ENCODE measurements at regions not wholly inside any gene's neighbourhood (a gene's known extent, or its start where the extent isn't known, plus 50 kb on each side); places are given as distances from the start of the nearest gene placed in this dataset.

DNA sequence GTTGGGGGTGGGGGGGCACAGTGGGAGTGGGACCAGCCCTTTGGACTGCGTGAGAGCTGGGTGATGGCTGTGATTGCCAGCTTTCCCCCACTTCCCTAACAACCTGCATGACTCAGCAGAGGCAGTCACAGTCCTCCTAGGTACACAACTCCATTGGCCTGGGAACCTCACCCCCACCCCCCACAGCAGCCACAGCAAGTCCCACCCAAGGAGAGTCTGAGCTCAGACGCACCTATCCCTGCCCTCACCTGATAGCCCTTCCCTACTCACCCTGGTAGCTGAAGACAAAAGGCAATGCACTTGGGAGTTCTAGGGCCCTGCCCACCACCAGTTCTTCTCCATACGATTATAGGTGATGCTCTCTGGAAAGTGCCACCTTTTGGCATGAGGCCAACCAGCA, 188.9 kb downstream of the ZNF648 start:
- Histone ChIP-seq H3K27ac (no peak overlapping the region), H3K4me3 (no peak overlapping the region), H3K27me3 (no peaks in the 10 kb centered on the region), H3K9me3 (peaks cover 0 to 2% of the 10 kb centered on the region in 2 donors), H3K36me3 (no peaks in the 10 kb centered on the region), H3K4me1 (no peaks in the 10 kb centered on the region)
- TF ChIP-seq EP300 (IDR thresholded peaks at IDR 0.05; ENCODE audit: low read depth) (no peak), POLR2AphosphoS5 (IDR thresholded peaks at IDR 0.05) (no peak), POLR2A (IDR thresholded peaks at IDR 0.05) (no peak)
- TF ChIP-seq, protein P1, sequence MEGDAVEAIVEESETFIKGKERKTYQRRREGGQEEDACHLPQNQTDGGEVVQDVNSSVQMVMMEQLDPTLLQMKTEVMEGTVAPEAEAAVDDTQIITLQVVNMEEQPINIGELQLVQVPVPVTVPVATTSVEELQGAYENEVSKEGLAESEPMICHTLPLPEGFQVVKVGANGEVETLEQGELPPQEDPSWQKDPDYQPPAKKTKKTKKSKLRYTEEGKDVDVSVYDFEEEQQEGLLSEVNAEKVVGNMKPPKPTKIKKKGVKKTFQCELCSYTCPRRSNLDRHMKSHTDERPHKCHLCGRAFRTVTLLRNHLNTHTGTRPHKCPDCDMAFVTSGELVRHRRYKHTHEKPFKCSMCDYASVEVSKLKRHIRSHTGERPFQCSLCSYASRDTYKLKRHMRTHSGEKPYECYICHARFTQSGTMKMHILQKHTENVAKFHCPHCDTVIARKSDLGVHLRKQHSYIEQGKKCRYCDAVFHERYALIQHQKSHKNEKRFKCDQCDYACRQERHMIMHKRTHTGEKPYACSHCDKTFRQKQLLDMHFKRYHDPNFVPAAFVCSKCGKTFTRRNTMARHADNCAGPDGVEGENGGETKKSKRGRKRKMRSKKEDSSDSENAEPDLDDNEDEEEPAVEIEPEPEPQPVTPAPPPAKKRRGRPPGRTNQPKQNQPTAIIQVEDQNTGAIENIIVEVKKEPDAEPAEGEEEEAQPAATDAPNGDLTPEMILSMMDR (IDR thresholded peaks at IDR 0.05): no peak
- 84% methylated on average over 3 of the region's 3 CpGs; no CpG with 5 or more reads in 1 of the 2 donors for whole genome bisulfite sequencing, 2 donors (ENCODE audit: low coverage in 1 of 2)
- no peak for DNase-seq
- intact Hi-C loops (cut with DNase I; ENCODE audit: low total_unique reads) (no loop called here), in situ Hi-C loops (cut with MboI; ENCODE audit: low pct_ligation_motif_present in 1 of 4, low pct_unique_long_range_greater_than_20kb in 1 of 4, low sequenced_read_pairs in 3 of 4) (no loop called here)

DNA sequence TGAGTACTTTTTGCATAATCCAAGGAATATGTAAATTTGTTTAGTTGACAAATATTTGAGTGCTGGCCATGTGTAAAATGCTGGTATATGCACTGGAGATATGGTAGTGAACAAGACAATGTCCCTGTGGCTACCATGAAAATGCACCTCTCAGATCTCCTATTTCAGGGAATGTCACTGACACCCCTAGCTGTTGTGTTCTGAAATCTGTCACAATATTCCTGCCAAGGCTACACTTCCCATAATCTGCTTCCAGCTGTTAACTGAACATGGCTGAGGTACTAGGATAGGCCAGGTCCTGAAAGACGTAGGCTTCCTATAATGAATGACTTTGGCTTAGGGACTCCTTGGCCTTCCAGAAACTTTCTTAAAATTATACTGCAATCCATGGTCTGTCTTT, 197.8 kb downstream of the ZNF648 start:
- no peaks in the 10 kb centered on the region for H3K36me3 ChIP-seq

DNA sequence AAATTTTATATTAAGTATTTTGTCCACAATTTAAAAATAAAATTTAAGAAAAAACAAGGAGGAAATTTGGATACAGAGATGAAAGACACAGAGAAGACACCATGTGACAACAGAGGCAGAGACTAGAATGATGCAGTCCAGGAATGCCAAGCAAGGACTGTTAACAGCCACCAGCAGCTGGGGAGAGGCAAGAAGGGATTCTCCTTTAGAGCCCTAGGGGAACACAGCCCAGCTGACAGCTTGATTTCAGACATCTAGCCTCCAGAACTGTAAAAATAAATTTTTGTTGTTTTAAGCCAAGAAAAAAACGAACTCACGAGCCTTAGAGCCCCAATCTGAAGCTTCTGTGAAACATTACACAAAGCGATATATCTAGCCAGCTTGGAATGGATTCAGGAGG, 198.5 kb downstream of the ZNF648 start:
- H3K9me3 ChIP-seq: peaks cover 3 to 5% of the 10 kb centered on the region in 2 donors
- DNase-seq: no peak
- TF ChIP-seq EP300 (IDR thresholded peaks at IDR 0.05; ENCODE audit: low read depth): no peak
- TF ChIP-seq, protein P1 (IDR thresholded peaks at IDR 0.05): no peak
- TF ChIP-seq POLR2AphosphoS5 (IDR thresholded peaks at IDR 0.05): no peak
- TF ChIP-seq POLR2A (IDR thresholded peaks at IDR 0.05): no peak
- no peak overlapping the region for H3K27ac ChIP-seq
- in situ Hi-C loops (cut with MboI; ENCODE audit: low pct_ligation_motif_present in 1 of 4, low pct_unique_long_range_greater_than_20kb in 1 of 4, low sequenced_read_pairs in 3 of 4) (no loop called here), intact Hi-C loops (cut with DNase I; ENCODE audit: low total_unique reads) (no loop called here)
- no peaks in the 10 kb centered on the region for H3K36me3 ChIP-seq
- H3K4me3 ChIP-seq: no peak overlapping the region
- H3K27me3 ChIP-seq: no peaks in the 10 kb centered on the region
- H3K4me1 ChIP-seq: no peaks in the 10 kb centered on the region
- 53 to 71% methylated on average over 3 of the region's 3 CpGs for WGBS, 2 donors (ENCODE audit: low coverage in 1 of 2)

More for the DNA sequence above, 197.8 kb downstream of the ZNF648 start:
- TF ChIP-seq, protein P1 (IDR thresholded peaks at IDR 0.05): no peak
- TF ChIP-seq POLR2AphosphoS5 (IDR thresholded peaks at IDR 0.05): no peak
- TF ChIP-seq POLR2A (IDR thresholded peaks at IDR 0.05): no peak
- TF ChIP-seq EP300 (IDR thresholded peaks at IDR 0.05; ENCODE audit: low read depth): no peak
- no peak for DNase-seq
- Histone ChIP-seq H3K4me1 (no peaks in the 10 kb centered on the region), H3K27me3 (no peaks in the 10 kb centered on the region), H3K9me3 (peaks cover 3 to 5% of the 10 kb centered on the region in 2 donors), H3K4me3 (no peak overlapping the region), H3K27ac (no peak overlapping the region)
- intact Hi-C loops (cut with DNase I; ENCODE audit: low total_unique reads): no loop called here
- 79% methylated on average over 1 of the region's 1 CpG; no CpG with 5 or more reads in 1 of the 2 donors for WGBS, 2 donors (ENCODE audit: low coverage in 1 of 2)
- in situ Hi-C loops (cut with MboI; ENCODE audit: low pct_ligation_motif_present in 1 of 4, low pct_unique_long_range_greater_than_20kb in 1 of 4, low sequenced_read_pairs in 3 of 4): no loop called here

DNA sequence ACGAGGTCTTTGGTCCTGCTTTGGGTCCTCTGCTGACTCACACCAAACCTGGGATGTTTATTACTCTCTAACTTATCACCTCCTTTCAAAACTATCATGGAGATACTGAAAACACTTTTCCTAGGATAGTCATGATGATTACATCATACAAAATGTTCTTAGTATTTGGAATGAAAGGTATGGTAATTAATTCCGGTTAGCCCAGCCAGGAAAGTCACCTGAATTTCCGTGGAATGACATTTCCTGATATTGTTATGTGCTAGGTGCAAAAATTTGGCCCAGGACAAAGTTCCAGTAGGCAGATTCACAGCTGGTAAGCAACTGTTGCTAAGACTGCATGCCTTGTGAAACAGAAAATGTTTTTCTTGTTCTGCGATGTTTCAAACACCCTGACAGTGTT, 203.4 kb downstream of the ZNF648 start:
- intact Hi-C loops (cut with DNase I; ENCODE audit: low total_unique reads): no loop called here
- WGBS, 2 donors (ENCODE audit: low coverage in 1 of 2): 61 to 80% methylated on average over 4 of the region's 4 CpGs

More for the DNA sequence above, 203.4 kb downstream of the ZNF648 start:
- Histone ChIP-seq H3K9me3 (peaks cover 10 to 13% of the 10 kb centered on the region in 2 donors), H3K4me3 (no peak overlapping the region), H3K27ac (no peak overlapping the region), H3K36me3 (no peaks in the 10 kb centered on the region), H3K27me3 (no peaks in the 10 kb centered on the region), H3K4me1 (no peaks in the 10 kb centered on the region)
- no peak for DNase-seq
- in situ Hi-C loops (cut with MboI; ENCODE audit: low pct_ligation_motif_present in 1 of 4, low pct_unique_long_range_greater_than_20kb in 1 of 4, low sequenced_read_pairs in 3 of 4): no loop called here
- TF ChIP-seq POLR2A (IDR thresholded peaks at IDR 0.05) (no peak), POLR2AphosphoS5 (IDR thresholded peaks at IDR 0.05) (no peak), EP300 (IDR thresholded peaks at IDR 0.05; ENCODE audit: low read depth) (no peak)
- TF ChIP-seq, protein P1 (IDR thresholded peaks at IDR 0.05): no peak

Data from transverse colon (tissue), 4 donors.